ENCODE measurements at regions not wholly inside any gene's neighbourhood (a gene's known extent, or its start where the extent isn't known, plus 50 kb on each side); places are given as distances from the start of the nearest gene placed in this dataset.
A peak's percentile ranks its signal among the peaks of the same experiment; 100 is the strongest.
"Not testable (repeated sequence)": the region's sequence is repeated elsewhere in the genome, so short reads cannot be mapped to it uniquely, and the experiment has no call there.

DNA sequence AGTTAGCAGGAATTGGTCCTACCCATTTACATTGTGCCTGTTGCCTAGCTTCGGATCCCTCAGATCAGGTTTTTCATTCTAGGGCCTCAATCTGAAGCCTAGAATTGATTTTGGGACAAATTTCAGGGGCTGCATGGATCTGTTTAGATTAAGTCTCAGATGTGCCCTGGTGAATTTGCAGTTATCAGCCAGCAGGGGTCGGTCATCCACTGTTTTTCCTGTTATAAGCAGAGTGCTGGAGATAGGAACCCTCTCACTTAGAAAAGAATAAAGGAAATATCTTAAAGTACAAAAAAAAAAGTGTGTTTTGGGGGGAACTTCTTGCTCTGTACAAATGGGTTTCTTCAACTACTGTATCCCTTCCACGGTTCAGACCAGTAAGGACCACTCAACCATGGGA, 212.5 kb downstream of the BCHE start:
- DNase-seq: no peak

DNA sequence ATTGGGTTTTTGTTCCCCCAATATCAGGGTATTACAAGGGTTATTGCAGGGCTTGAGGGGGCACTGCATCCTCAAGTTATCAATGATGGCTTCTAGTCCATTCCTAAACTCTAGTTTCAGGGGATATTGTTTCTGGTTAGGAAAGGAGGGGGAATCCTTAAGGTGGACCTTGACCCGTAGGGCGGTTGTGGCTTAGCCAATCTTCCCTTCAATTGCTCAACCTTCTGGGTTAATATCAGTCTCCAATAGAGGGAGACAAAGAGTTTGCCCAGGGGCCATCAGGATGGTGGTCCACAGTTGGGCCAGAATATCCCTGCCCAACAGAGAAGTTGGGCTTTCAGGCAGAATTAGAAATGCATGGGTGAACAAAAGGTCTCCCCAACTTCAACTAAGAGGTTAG, 214.9 kb downstream of the BCHE start:
- no peak for DNase-seq

DNA sequence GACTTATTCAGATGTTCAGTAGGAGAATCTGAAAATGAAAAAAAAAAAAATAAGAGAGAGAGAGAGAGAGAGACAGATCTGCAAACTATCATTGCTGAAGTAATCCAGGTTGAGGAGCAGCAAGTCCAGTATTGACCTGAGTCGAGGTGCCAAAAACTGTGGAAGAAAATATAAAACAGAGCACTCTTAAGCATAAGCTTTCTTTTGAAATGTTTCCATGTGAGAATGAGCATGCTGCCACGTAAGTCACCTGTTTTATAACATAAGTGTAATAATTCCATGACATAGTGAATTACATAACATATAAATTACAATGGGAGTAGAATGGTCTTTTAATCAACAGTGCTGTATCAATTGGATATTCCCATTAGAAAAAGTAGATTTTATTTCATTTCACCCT, 218.2 kb downstream of the BCHE start:
- DNase-seq: no peak

DNA sequence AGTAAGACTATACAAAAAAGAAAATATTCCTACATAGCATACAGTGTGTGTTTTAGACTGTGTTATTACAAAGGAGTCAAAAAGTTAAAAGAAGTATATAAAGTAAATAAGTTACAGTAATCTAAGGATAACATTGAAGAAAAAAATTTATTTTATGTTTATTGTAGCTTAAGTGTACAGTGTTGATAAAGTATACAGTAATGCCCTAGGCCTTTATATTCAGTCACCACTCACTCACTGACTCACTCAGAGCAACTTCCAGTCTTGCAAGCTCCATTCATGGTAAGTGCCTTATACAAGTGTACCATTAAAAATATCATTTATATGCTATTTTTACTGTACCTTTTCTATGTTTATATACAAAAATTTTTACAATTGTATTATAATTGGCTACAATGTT, 220.1 kb downstream of the BCHE start:
- no peak for DNase-seq

DNA sequence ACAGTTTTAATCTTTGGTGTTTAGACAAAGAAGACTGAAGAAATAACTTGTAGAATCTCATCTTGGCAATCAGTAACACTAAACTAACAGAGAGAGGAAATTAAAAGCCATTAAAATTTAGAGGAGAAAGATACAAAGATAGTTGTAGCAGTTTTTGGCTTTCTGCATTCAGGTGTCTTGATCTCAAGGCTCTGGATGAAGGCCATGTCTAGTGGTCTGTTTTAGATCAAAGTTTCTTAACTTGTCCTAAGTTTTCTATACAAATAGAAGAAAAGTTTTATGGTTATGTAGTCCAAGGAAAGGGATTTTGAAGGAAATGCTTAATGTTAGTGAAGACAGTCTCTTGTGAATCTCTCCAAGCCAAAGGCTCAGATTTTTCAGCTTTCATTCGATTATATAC, 222.9 kb downstream of the BCHE start:
- no peak for DNase-seq

DNA sequence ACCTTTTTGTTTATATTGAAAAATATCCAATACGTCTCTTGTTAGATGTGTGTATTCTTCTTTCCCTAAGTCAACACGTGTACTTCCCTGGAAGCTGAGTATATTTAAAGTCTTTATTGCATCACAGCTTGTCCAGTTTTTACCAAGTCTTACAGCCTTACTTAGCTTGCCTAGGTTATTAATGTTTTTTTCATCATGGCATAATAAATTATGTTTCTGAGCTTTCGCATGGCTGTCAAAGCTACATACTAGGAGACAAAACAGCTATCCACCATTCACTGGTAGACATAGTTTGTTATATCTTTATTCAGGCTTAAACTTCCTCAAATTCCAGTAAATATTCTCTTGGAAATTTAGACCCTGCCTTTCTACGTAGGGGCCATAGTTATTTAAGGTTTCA, 224.2 kb downstream of the BCHE start:
- no peak for DNase-seq

DNA sequence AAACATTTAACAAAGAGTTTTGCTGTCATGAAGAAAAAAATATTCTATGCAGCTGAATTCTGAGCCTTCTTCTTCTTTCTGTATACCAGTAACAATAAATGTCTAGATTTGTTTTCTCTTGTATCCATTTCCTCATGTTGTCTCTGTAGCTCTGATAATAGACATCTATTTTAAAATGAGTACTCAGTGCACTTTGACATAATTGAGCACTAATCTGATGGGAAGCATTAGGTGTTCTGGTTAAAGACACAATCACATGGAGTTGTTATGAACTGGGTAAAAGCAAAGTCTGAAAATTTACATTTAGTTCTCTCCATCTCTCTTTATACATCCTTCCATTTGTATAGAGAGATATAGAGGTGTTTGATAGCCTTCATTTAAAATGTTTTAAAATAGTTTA, 230.0 kb downstream of the BCHE start:
- DNase-seq: no peak

DNA sequence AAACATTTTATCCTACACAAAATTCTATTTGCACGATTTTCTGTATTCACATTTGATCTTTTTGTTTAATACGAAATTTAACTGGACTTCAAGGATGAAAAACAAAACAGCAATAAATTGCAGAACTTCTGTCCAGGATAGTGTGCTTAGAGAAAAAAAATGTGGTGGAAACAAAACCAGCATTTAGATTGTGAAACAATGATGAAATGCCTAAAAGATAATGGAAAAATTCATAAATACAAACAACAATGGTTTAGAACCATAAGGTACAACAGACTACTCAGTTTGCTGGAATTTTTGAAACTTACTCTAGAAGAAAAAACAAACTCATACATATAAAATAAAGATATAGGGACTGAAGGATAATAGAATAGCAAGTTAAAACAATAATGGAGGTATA, 234.0 kb downstream of the BCHE start:
- no peak for DNase-seq

DNA sequence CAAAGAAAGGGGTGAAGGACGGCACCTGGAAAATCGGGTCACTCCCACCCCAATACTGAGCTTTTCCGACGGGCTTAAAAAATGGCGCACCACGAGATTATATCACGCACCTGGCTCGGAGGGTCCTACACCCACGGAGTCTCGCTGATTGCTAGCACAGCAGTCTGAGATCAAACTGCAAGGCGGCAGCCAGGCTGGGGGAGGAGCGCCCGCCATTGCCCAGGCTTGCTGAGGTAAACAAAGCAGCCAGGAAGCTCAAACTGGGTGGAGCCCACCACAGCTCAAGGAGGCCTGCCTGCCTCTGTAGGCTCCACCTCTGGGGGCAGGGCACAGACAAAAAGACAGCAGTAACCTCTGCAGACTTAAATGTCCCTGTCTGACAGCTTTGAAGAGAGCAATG, 264.7 kb downstream of the BCHE start:
- DNase-seq: not testable (repeated sequence)

DNA sequence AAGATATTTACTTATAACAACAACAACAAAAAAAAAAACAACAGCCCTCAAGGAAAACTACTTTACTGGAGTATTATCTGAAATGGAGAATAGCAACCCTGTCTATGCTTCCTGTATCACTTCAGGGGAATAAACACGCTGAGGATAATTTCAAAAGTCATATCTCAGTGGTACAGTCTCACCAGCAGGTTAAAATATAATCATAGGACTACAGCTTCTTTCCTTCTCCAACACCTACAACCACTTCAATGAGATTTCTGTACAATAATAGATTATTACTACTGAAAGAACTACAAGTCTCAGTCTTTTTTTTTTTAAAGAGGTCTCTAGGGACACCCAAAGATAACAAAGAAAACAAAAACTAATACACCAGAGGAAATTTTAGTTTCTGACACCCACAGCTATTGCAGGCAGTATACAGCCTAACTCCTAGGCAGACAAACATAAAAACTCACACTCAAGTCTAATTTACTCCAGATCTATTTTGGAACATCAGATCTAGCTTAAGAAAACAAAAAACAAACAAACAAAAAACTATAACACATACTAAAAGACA, 268.2 kb downstream of the BCHE start:
- no peak for DNase-seq

DNA sequence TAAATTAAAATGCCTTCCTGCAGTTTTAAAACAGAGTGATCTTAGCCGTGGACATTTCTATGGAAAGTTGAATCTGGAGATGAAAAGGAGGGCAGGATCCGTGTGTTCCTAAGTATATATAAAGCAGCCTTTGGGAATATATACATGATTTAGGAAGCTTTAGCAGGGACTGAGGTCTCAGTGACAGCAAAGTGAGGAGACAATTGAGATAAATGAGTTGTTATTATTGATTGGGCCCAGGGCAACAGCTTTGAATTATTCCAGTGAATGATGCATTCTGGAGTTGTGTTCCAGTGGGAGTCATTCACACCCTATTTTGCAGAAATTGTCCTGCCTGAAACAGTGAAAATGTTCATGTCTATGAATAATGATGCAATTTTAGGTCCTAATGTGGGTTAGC, 281.4 kb downstream of the BCHE start:
- DNase-seq: no peak

DNA sequence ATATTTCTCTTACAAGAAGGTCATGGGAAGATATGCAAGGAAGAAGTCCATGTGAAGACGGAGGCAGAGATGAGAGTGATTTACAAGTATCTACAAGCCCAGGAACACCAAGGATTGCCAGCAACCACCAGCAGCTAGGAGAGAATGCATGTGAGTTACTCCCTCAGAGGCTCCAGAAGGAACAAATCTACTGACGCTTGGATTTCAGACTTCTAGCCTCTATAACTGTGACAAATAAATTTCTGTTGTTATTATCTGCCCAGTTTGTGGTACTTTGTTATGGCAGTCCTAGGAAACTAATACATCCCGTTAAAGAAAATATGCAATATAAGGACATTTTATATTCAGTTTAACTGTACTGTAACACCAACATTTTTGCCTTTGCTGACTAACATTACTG, 283.9 kb downstream of the BCHE start:
- DNase-seq: no peak

DNA sequence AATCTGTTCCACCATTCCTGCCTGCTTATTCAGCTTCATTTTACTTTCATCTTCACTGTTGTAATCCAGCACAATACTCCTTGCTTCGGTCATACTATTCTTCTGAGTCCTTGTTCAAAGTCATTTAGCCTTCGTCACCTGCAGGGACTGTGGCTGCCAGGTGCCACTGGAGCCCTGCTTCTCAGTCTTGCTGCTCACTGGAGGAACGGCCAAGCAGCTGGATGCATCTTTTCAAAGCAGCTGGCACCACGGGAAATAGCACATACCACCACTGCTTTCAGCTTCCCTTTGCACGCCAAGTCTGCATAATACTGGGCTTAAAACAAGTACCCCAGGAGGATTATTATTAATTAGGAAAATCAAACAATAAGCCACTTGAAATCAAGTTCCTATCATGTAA, 287.6 kb downstream of the BCHE start:
- DNase-seq: peak; percentile 6

DNA sequence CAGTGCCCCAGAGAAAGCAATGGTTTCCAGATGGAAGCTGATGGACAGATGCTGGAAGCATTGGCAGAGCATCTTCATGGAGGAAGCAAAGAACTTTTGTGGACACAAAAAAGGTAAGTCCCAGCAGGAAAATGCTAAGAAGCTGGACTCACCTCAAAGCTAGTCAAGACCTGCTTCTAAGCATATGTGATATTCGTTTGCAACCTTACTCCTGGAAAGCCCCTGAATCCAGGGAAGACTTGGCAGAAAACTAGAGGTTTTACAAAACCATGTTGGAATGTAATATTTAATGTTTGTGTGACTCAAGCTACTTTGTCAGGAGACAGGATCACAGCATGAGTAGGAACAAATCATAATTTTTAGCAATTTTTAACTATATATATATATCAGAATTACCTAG, 288.2 kb downstream of the BCHE start:
- no peak for DNase-seq

DNA sequence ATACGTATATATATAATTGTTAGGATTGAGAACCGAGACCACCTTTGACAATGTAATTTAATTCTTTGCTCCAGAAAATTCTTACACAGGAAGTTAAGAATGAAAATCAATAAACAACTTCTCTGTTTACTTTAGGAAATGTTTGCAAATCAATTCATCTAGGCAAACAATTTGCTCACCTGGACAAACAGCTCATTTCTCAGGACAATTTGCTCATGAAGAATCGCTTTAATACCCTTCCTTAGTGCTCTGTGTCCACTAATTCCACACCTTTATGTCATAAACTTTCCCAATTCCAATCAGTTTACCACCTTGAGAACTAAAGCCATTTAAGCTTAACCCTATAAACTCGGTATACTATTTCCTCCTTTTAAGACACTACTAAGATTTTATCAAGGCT, 292.2 kb downstream of the BCHE start:
- no peak for DNase-seq

DNA sequence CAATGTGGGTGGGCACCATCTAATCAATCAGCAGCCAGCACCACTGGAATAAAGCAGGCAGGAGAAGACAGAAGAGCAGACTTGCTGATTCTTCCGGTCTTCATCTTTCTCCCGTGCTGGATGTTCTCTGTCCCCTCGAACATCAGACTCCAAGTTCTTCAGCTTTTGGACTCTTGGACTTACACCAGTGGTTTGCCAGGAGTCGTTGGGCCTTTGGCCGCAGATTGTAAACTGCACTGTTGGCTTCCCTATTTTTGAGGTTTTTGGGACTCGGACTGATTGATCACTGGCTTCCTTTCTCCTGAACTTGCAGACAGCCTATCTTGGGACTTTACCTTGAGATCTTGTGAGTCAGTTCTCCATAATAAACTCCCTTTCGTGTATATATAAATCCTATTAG, 292.8 kb downstream of the BCHE start:
- DNase-seq: no peak

DNA sequence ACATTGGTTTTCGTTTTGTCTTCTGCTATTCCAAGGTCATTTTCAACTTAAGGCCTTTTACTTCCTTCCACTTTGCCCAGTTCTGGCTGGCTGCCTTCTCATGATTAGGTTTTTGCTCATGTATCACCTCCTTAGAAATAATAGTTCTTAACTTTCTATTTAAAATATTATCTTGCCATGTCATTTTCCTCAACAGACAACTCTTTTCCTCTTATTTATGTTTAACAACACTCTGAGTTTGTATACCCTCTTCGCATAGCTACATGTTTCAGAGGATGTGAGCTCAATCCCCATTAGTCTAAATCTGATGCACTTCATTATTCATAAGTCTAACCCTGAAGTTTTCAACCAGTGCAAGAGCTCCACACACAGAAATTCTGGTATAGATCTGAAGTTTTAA, 299.1 kb downstream of the BCHE start:
- no peak for DNase-seq

DNA sequence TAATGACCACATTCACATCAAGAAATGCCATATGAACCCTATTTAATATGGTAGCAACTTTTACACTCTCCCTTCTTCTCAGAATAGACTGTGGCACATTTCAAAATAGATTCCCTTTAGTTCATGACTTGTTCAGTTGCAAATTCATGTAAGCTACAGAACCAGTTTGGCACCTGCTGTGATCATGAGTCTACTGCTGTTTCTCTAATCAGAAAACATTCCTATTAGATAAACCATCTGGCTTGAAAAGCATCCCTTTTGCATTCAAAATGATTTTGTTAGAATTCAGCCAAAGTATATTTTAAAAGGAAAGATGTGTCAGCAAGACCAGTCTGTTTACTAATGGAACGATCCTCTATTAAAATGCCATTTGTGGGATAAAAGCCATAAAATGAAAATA, 304.4 kb downstream of the BCHE start:
- DNase-seq: no peak

DNA sequence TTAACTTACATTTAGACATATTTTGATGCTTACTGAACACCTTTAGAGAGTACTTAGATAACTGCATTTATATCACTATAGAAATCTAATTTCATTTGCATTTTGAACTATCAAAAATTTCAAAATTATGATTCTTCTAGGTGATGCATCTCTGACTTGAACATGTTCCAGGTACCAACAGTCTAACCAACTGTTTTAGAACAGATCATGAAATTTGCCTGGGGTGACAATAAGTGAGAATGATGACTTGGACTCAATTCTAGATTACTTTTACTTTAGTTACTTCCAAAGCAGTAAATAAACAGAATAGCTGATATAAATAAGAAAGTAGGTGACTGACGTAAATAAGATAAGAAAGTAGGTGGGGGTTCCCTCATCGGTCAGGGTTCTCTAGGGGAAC, 307.8 kb downstream of the BCHE start:
- no peak for DNase-seq

DNA sequence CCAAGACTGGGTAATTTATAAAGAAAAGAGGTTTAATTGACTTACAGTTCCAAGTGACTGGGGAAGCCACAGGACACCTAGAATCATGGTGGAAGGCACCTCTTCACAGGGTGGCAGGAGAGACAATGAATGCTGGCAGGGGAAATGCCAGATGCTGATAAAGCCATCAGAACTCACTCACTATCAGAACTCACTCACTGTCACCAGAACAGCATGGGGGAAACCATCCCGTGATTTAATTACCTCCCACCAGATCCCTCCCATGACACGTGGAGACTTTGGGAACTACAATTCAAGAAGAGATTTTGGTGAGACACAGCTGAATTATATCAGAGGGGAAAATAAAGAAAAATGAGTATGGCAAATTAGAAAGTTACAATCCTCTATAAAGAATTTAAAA, 310.9 kb downstream of the BCHE start:
- DNase-seq: no peak

DNA sequence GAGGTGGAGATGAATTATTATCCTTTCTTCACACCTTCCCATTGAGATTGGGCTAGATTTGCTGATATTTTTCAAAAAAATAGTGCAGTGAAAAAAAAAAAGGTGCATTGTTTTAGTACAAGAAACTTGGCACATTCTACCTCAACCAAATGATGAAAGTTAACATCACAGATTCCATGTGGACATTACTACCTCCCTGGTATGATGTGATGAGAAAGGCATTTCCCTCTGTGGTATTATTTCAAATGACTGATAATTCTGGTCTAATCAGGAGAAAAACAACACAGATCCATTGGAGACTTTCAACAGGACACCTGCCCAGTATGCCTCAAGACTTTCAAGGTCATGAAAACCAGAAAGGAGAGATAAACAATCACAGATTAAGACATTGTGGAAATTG, 313.4 kb downstream of the BCHE start:
- DNase-seq: no peak

DNA sequence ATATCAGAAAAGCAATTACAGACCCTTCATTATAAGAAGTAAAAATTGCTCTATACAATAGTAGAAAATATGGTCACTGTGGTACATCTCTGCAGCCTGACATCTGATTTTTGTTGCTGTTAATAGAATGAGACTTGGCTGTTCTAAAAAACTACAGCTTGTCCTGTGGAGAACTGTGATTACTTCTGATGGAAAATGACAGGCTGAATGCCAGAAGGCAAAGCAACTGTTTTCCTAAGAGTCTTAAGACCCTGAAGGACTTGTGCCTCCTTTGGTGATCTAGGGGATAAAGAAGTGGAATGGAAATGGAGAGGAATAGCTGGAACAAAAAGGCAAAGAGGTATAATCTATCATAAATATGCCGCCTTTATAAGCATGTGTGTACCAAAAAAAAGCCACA, 314.8 kb downstream of the BCHE start:
- peak; percentile 22 for DNase-seq

DNA sequence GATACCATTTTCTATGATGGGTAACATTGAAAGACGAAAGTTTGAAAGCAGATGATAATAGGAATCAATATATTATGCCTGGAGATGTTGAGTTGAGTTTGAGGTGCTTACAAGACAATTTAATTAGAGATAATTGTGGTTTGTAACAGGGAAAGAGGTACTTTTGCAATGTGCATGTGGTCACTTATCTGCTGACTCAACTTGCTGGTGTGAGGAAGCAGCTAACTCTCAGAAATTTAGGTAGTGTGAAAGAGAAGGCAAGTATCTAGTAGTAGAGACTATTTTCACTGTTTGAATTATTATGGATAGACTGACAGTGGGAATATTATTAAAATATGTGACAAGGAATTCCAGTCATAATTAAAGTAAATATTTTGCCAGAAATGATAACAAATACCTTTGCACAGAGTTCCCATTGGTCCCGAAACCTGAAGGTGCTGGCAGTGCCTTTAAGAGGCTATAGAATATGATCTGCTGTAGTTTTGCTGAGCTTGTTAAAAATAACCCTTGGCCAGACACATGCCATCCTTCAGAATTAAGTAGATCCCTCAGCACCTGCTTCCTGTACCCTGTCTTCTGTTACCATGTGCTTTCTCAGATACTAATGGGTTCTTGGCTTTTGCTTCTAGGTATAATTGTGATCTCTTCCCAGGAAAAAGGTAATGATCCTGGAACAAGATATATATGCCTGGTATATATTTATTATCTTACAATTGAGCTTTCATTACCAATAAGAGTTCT, 315.9 kb downstream of the BCHE start:
- no peak for DNase-seq

DNA sequence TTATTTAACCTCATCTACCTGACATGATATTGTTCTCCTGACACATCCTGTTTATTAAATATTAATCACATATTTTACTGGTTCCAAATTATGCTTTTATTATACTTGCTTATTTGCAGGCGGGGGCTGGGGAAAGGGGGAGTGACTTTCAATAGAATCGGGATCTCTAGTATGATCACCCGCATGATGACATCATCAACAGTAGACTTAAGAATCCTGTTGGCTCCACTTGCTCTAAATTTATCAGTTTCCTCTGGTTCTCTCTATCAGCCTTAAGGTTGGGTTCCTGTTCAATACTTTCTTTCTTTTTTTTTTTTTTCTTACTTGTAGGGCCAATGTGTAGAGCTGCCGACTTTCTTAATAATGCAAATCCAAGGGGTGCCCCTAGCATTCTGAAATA, 317.5 kb downstream of the BCHE start:
- DNase-seq: no peak

DNA sequence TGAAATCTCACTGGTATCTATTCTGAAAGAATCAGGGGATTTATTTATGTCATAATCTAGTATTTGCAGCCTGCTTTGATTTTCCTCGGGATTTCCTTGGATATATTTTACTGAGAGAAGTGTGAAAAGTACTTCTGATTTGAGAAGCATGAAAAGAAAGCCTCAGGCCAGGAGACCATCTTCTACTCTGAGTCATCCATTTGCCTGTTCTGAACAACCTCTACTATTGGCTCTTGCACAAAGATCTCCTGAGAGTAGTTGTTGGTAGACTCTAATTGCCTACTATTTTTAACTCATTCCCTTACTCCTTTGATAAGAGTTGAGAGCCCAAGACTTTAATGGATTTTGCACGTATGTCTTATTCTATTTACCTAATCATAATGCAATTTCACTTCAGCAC, 318.9 kb downstream of the BCHE start:
- DNase-seq: no peak
